Fibroblast of lung (primary cell): ENCODE measurements at regions not wholly inside any gene's neighbourhood (a gene's known extent, or its start where the extent isn't known, plus 50 kb on each side); places are given as distances from the start of the nearest gene placed in this dataset.

Experiments used
- DNase-seq, 2 donors: peaks; one replicate each; pipeline versions ENCODE4 v3.0.0 to v3.0.0-alpha.2; 2010; ENCODE audit warnings: low read depth in 2 of 2
- H2AFZ ChIP-seq: 2 replicates; pipeline ENCODE4 v1.5.1; 2012; ENCODE audit warnings: low read length, control low read depth, inconsistent platforms
- H3K27ac ChIP-seq: 2 replicates; pipeline ENCODE4 v1.5.1; 2011; ENCODE audit warnings: low read length, control low read depth; ENCODE audit not compliant: insufficient read depth
- H3K27me3 ChIP-seq: 2 replicates; pipeline ENCODE4 v1.5.1; 2011; ENCODE audit warnings: mild to moderate bottlenecking, low read length; ENCODE audit not compliant: control insufficient read depth, insufficient read depth
- H3K36me3 ChIP-seq: 2 replicates; pipeline ENCODE4 v1.5.1; 2011; ENCODE audit warnings: low read length; ENCODE audit not compliant: control insufficient read depth, insufficient read depth
- H3K4me1 ChIP-seq: 2 replicates; pipeline ENCODE4 v1.5.1; 2011; ENCODE audit warnings: low read length; ENCODE audit not compliant: control insufficient read depth, insufficient read depth; ENCODE audit errors: extremely low read depth
- H3K4me2 ChIP-seq: 2 replicates; pipeline ENCODE4 v1.5.1; 2011; ENCODE audit warnings: low read length, control low read depth; ENCODE audit not compliant: insufficient read depth; ENCODE audit errors: extremely low read depth
- H3K4me3 ChIP-seq, 4 experiments: fragments of 200-600 bp in 1 of 4; sonication (generic) in 1 of 4; replicated peaks in 1 of 4; 2 replicates each; pipeline ENCODE4 v1.5.1; 2011 to 2016; ENCODE audit warnings: low read length in 4 of 4, low read depth in 3 of 4, mild to moderate bottlenecking in 3 of 4, control low read depth in 2 of 4, inconsistent platforms in 1 of 4, mixed read lengths in 1 of 4; ENCODE audit not compliant: insufficient read depth in 1 of 4; ENCODE audit errors: control extremely low read depth in 1 of 4
- H3K79me2 ChIP-seq: 2 replicates; pipeline ENCODE4 v1.5.1; 2012; ENCODE audit warnings: mild to moderate bottlenecking, low read length, inconsistent platforms; ENCODE audit not compliant: control insufficient read depth, insufficient read depth
- H3K9ac ChIP-seq: 2 replicates; pipeline ENCODE4 v1.5.1; 2011; ENCODE audit warnings: mild to moderate bottlenecking, low read length, control low read depth; ENCODE audit not compliant: insufficient read depth
- H3K9me3 ChIP-seq: 2 replicates; pipeline ENCODE4 v1.5.1; 2012; ENCODE audit warnings: low read depth, low read length; ENCODE audit not compliant: control insufficient read depth, insufficient read depth
- H4K20me1 ChIP-seq: 2 replicates; pipeline ENCODE4 v1.5.1; 2011; ENCODE audit warnings: low read length; ENCODE audit not compliant: control insufficient read depth, insufficient read depth; ENCODE audit errors: extremely low read depth
- CTCF ChIP-seq, 2 donors: IDR thresholded peaks in 1 of 2; conservative IDR thresholded peaks in 1 of 2; 1 replicate in 1 of 2; 2 replicates in 1 of 2; pipeline ENCODE4 v1.5.1; 2011 to 2012; ENCODE audit warnings: low read length in 2 of 2, control low read depth in 1 of 2, inconsistent platforms in 1 of 2, low read depth in 1 of 2, mild to moderate bottlenecking in 1 of 2
- EZH2 ChIP-seq: IDR thresholded peaks from 2 replicates; pipeline ENCODE4 v1.5.1; 2012; ENCODE audit warnings: low read length, control low read depth, mild to moderate bottlenecking; ENCODE audit errors: missing control alignments

- Histone ChIP-seq H3K4me1 (no peaks in the 10 kb centered on the region), H3K9ac (no peak overlapping the region), H3K9me3 (no peaks in the 10 kb centered on the region), H3K4me2 (no peak overlapping the region), H4K20me1 (no peaks in the 10 kb centered on the region), H3K27me3 (no peaks in the 10 kb centered on the region), H3K36me3 (no peaks in the 10 kb centered on the region), H3K27ac (no peak overlapping the region), H3K4me3 (no peak overlapping the region), H2AFZ (no peak overlapping the region), H3K79me2 (no peaks in the 10 kb centered on the region)
- no peak for DNase-seq
- no peak for TF ChIP-seq EZH2
- no peak for TF ChIP-seq CTCF (conservative IDR thresholded peaks at IDR 0.05 in 1 of 2, IDR thresholded peaks at IDR 0.05 in 1 of 2; ENCODE audit: low read depth in 1 of 2, low read length in 2 of 2)
Measured at GRCh38 chr5:90162324-90162723, 247.2 kb downstream of the CETN3 start.

- no peaks in the 10 kb centered on the region for H3K27me3 ChIP-seq
- peak in 1 of 2 donors; percentile 21 for TF ChIP-seq CTCF (conservative IDR thresholded peaks at IDR 0.05 in 1 of 2, IDR thresholded peaks at IDR 0.05 in 1 of 2; ENCODE audit: low read depth in 1 of 2, low read length in 2 of 2)
- no peak for TF ChIP-seq EZH2
- peak; percentile 40 to 41 for DNase-seq
Measured at GRCh38 chr5:90161414-90161813, 248.1 kb downstream of the CETN3 start.

GRCh38 chr5:90158131-90158530 is 251.4 kb downstream of the CETN3 start:
- no peak for DNase-seq
- H3K79me2 ChIP-seq: no peaks in the 10 kb centered on the region
- TF ChIP-seq CTCF (conservative IDR thresholded peaks at IDR 0.05 in 1 of 2, IDR thresholded peaks at IDR 0.05 in 1 of 2; ENCODE audit: low read depth in 1 of 2, low read length in 2 of 2) (no peak), EZH2 (no peak)
- no peaks in the 10 kb centered on the region for H3K27me3 ChIP-seq
- H3K36me3 ChIP-seq: no peaks in the 10 kb centered on the region
- no peak overlapping the region for H2AFZ ChIP-seq
- no peak overlapping the region for H3K4me2 ChIP-seq
- no peak overlapping the region for H3K27ac ChIP-seq
- no peaks in the 10 kb centered on the region for H3K9me3 ChIP-seq
- H4K20me1 ChIP-seq: no peaks in the 10 kb centered on the region
- H3K4me3 ChIP-seq: no peak overlapping the region
- no peaks in the 10 kb centered on the region for H3K4me1 ChIP-seq
- H3K9ac ChIP-seq: no peak overlapping the region

More at GRCh38 chr5:90161414-90161813, 248.1 kb downstream of the CETN3 start:
- H3K4me1 ChIP-seq: no peaks in the 10 kb centered on the region
- H3K36me3 ChIP-seq: no peaks in the 10 kb centered on the region
- no peaks in the 10 kb centered on the region for H4K20me1 ChIP-seq
- H3K4me3 ChIP-seq: no peak overlapping the region
- H3K79me2 ChIP-seq: no peaks in the 10 kb centered on the region
- H3K4me2 ChIP-seq: no peak overlapping the region
- no peak overlapping the region for H3K9ac ChIP-seq
- H3K9me3 ChIP-seq: no peaks in the 10 kb centered on the region
- H2AFZ ChIP-seq: no peak overlapping the region
- H3K27ac ChIP-seq: no peak overlapping the region
